Activated naive CD8-positive, alpha-beta T cell (primary cell): ENCODE measurements at regions not wholly inside any gene's neighbourhood (a gene's known extent, or its start where the extent isn't known, plus 50 kb on each side); places are given as distances from the start of the nearest gene placed in this dataset.
"Not testable (repeated sequence)": the region's sequence is repeated elsewhere in the genome, so short reads cannot be mapped to it uniquely, and the experiment has no call there.

Experiments used
- H3K27ac Mint-ChIP-seq: one replicate; pipeline ENCODE4 v1.8.0; 2021; ENCODE audit warnings: mixed read lengths
- H3K27me3 Mint-ChIP-seq: one replicate; pipeline ENCODE4 v1.8.0; 2021; ENCODE audit warnings: mixed read lengths
- H3K36me3 Mint-ChIP-seq: one replicate; pipeline ENCODE4 v1.8.0; 2021; ENCODE audit warnings: mixed read lengths
- H3K4me1 Mint-ChIP-seq: one replicate; pipeline ENCODE4 v1.8.0; 2021; ENCODE audit warnings: low read depth, mixed read lengths
- H3K4me3 Mint-ChIP-seq: one replicate; pipeline ENCODE4 v1.8.0; 2021; ENCODE audit warnings: mild to moderate bottlenecking, mixed read lengths
- H3K9me3 Mint-ChIP-seq: one replicate; pipeline ENCODE4 v1.8.0; 2021; ENCODE audit warnings: low read depth, mixed read lengths

GRCh38 chr13:32828711-32829110 is 187.5 kb upstream of the KL start:
- Mint-ChIP-seq H3K27ac (no peak overlapping the region), H3K27me3 (no peaks in the 10 kb centered on the region), H3K4me1 (no peaks in the 10 kb centered on the region), H3K9me3 (peaks cover 9% of the 10 kb centered on the region), H3K36me3 (no peaks in the 10 kb centered on the region), H3K4me3 (no peak overlapping the region)

DNA sequence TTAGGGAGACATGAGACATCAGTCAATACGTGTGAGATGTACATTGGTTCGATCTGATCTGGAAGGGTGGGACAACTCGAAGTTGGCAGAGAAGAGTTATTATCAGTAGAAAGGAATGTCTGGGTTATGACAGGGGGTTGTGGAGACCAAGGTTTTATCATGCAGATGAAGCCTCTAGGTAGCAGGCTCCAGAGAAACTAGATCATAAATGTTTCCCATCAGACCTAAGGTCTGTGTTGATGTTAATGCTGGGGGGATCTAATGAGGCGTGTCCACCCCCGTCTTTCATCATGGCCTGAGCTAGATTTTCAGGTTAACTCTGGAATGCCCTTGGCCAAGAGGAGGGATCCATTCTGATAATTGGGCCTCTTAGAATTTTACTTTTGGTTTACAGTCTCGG is 187.0 kb upstream of the KL start:
- Mint-ChIP-seq H3K27me3 (no peaks in the 10 kb centered on the region), H3K27ac (no peak overlapping the region), H3K4me3 (no peak overlapping the region), H3K36me3 (no peaks in the 10 kb centered on the region), H3K9me3 (peaks cover 12% of the 10 kb centered on the region), H3K4me1 (no peaks in the 10 kb centered on the region)

GRCh38 chr13:32829676-32830335 is 186.4 kb upstream of the KL start:
- Mint-ChIP-seq H3K27me3 (no peaks in the 10 kb centered on the region), H3K4me3 (no peak overlapping the region), H3K36me3 (no peaks in the 10 kb centered on the region), H3K4me1 (no peaks in the 10 kb centered on the region), H3K27ac (no peak overlapping the region), H3K9me3 (peaks cover 12% of the 10 kb centered on the region)

GRCh38 chr13:32830336-32831031 is 185.7 kb upstream of the KL start:
- Mint-ChIP-seq H3K9me3 (peaks cover 12% of the 10 kb centered on the region), H3K4me1 (no peaks in the 10 kb centered on the region), H3K27ac (no peak overlapping the region), H3K4me3 (no peak overlapping the region), H3K36me3 (peaks cover under 1% of the 10 kb centered on the region), H3K27me3 (no peaks in the 10 kb centered on the region)

DNA sequence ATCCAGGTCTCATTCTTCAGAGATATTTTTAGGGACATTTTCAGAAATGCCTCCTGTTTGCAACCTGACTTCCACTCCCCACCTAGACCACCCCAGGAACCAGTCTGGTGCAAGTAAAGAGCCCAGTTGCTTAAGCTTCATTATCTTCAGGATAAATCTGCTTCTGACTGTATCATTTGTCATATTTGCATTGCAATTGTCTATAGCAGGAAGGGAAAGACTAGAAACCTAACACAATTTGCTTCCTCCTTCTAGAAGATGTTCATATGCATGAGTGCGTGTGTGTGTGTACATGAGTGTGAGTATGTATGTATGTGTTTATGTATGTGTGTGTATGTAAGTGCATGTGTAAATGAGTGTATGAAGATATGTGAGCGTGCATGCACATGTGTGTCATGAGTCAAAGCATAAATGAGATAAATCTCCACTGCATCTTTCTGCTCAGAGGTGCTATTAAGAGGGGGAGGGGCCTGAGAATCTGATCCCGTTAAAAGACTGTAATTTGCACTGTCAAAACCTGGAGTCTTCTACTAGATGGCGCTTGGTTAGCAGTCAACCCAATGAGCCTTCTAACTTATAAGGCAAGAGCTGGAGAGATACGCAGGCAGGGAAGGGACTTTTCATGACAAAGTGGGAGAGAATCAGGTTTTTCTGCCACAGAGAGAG is 178.8 kb upstream of the KL start:
- Mint-ChIP-seq H3K36me3 (peaks cover 10% of the 10 kb centered on the region), H3K9me3 (peaks cover 12% of the 10 kb centered on the region), H3K27me3 (no peaks in the 10 kb centered on the region), H3K4me1 (peaks cover 13% of the 10 kb centered on the region), H3K27ac (no peak overlapping the region), H3K4me3 (no peak overlapping the region)

DNA sequence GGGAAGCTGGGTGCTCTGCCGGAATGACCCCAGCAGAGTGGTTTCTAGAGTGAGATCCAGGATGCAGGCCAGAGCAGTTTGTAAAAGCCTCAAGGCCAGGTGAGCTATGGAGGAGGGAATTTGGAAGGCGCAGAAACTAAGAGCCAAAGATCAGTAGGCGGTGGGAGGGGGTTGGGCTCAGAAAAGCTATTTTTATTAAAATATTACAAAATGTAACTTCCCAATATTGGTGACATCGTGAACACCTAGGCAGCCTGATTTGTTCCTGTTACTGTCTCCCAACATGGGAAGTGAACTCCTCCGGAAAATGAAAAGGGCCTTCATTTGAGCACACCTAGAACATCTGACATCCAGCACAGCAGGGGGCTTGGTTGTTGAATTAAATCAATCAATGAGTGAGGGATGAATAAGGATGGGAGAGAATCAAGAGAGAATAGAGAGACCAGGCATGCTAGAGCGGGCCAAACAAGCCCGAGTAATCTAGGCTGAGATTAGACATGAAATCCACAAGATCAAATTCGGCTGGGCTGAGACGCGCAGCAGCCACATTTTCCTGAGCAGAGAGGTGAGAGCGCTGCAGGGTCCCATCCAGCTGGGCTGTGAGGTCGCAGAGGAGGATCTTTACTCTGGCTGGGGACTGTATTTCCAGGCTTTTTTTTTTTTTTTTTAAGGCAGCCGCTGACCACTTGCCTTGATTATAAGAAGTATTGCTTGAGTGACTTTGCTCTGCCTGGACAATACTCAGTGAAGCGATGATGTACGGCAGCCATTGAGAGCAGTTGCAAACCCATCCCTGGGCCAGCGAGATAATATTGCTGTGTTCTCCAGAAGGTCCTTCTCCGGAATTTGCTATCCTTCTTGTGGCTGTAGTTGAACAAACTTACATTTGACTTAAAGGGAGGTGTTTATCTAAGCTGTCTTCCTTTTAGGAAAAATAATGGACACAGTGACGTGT is 178.0 kb upstream of the KL start:
- H3K4me3 Mint-ChIP-seq = no peak overlapping the region
- peaks cover 13% of the 10 kb centered on the region for H3K4me1 Mint-ChIP-seq
- peaks cover 10% of the 10 kb centered on the region for H3K36me3 Mint-ChIP-seq
- H3K27ac Mint-ChIP-seq = no peak overlapping the region
- no peaks in the 10 kb centered on the region for H3K27me3 Mint-ChIP-seq
- H3K9me3 Mint-ChIP-seq = peaks cover 7% of the 10 kb centered on the region

GRCh38 chr13:32838945-32839344 is 177.3 kb upstream of the KL start:
- Mint-ChIP-seq H3K4me1 (peaks cover 13% of the 10 kb centered on the region), H3K9me3 (peaks cover 1% of the 10 kb centered on the region), H3K27me3 (no peaks in the 10 kb centered on the region), H3K27ac (no peak overlapping the region), H3K4me3 (no peak overlapping the region), H3K36me3 (peaks cover 10% of the 10 kb centered on the region)

- peaks cover 13% of the 10 kb centered on the region for H3K4me1 Mint-ChIP-seq
- peaks cover 10% of the 10 kb centered on the region for H3K36me3 Mint-ChIP-seq
- no peaks in the 10 kb centered on the region for H3K9me3 Mint-ChIP-seq
- no peaks in the 10 kb centered on the region for H3K27me3 Mint-ChIP-seq
- H3K4me3 Mint-ChIP-seq = no peak overlapping the region
- H3K27ac Mint-ChIP-seq = no peak overlapping the region
Measured at GRCh38 chr13:32840113-32840512, 176.1 kb upstream of the KL start.

GRCh38 chr13:32840989-32841713 is 175.1 kb upstream of the KL start:
- H3K4me1 Mint-ChIP-seq = peaks cover 13% of the 10 kb centered on the region
- H3K9me3 Mint-ChIP-seq = no peaks in the 10 kb centered on the region
- peaks cover 5% of the 10 kb centered on the region for H3K36me3 Mint-ChIP-seq
- no peaks in the 10 kb centered on the region for H3K27me3 Mint-ChIP-seq
- no peak overlapping the region for H3K27ac Mint-ChIP-seq
- no peak overlapping the region for H3K4me3 Mint-ChIP-seq

- Mint-ChIP-seq H3K27me3 (no peaks in the 10 kb centered on the region), H3K4me3 (no peak overlapping the region), H3K9me3 (no peaks in the 10 kb centered on the region), H3K27ac (peak overlapping the region; percentile 1), H3K4me1 (peaks cover 2% of the 10 kb centered on the region), H3K36me3 (peaks cover 2% of the 10 kb centered on the region)
Measured at GRCh38 chr13:32845952-32846950, 170.0 kb upstream of the KL start.

- H3K27ac Mint-ChIP-seq, H3K36me3 Mint-ChIP-seq, H3K4me3 Mint-ChIP-seq: not testable (repeated sequence)
Measured at GRCh38 chr13:32847976-32848375, 168.2 kb upstream of the KL start.

DNA sequence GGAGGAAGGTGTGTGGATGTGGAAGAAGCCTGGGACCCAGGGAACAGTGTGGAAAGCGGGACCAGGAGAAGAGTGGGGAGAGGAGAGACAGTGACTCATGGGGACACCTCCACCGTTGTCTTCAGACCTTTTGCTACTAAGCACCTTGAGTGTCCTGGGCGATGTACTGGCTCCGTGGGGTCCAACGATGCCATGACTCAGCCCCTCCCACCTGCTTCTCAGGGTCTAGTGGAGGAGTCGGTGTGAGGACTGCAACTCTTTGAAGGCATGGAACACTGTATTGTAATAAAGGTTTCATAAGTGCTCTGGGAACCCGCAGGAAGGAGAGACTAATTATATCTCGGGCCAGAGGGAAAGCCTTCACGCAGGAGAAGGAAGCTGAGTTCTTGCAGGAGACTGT is 166.9 kb upstream of the KL start:
- H3K9me3 Mint-ChIP-seq = no peaks in the 10 kb centered on the region
- no peak overlapping the region for H3K4me3 Mint-ChIP-seq
- peaks cover 2% of the 10 kb centered on the region for H3K36me3 Mint-ChIP-seq
- H3K27ac Mint-ChIP-seq = no peak overlapping the region
- H3K27me3 Mint-ChIP-seq = no peaks in the 10 kb centered on the region
- peaks cover 2% of the 10 kb centered on the region for H3K4me1 Mint-ChIP-seq

More at GRCh38 chr13:32847976-32848375, 168.2 kb upstream of the KL start:
- H3K4me1 Mint-ChIP-seq, H3K27me3 Mint-ChIP-seq, H3K9me3 Mint-ChIP-seq: not testable (repeated sequence)

- no peak overlapping the region for H3K27ac Mint-ChIP-seq
- no peaks in the 10 kb centered on the region for H3K9me3 Mint-ChIP-seq
- no peak overlapping the region for H3K4me3 Mint-ChIP-seq
- H3K36me3 Mint-ChIP-seq = no peaks in the 10 kb centered on the region
- peaks cover 2% of the 10 kb centered on the region for H3K4me1 Mint-ChIP-seq
- H3K27me3 Mint-ChIP-seq = no peaks in the 10 kb centered on the region
Measured at GRCh38 chr13:32850316-32851052, 165.7 kb upstream of the KL start.
